ENCODE measurements at regions not wholly inside any gene's neighbourhood (a gene's known extent, or its start where the extent isn't known, plus 50 kb on each side); places are given as distances from the start of the nearest gene placed in this dataset.

- no peak for TF ChIP-seq TEAD4 (IDR thresholded peaks at IDR 0.05; ENCODE audit: borderline replicate concordance, insufficient read depth)
- TF ChIP-seq, protein P1, sequence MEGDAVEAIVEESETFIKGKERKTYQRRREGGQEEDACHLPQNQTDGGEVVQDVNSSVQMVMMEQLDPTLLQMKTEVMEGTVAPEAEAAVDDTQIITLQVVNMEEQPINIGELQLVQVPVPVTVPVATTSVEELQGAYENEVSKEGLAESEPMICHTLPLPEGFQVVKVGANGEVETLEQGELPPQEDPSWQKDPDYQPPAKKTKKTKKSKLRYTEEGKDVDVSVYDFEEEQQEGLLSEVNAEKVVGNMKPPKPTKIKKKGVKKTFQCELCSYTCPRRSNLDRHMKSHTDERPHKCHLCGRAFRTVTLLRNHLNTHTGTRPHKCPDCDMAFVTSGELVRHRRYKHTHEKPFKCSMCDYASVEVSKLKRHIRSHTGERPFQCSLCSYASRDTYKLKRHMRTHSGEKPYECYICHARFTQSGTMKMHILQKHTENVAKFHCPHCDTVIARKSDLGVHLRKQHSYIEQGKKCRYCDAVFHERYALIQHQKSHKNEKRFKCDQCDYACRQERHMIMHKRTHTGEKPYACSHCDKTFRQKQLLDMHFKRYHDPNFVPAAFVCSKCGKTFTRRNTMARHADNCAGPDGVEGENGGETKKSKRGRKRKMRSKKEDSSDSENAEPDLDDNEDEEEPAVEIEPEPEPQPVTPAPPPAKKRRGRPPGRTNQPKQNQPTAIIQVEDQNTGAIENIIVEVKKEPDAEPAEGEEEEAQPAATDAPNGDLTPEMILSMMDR (IDR thresholded peaks at IDR 0.05): no peak
- TF ChIP-seq JUND (IDR thresholded peaks at IDR 0.05): no peak
- no peak for TF ChIP-seq EP300 (IDR thresholded peaks at IDR 0.05; ENCODE audit: borderline replicate concordance in 1 of 2, low read depth in 1 of 2, low read length in 1 of 2)
- TF ChIP-seq FOSL2 (IDR thresholded peaks at IDR 0.05; ENCODE audit: borderline replicate concordance, low read depth): no peak
- no peak for TF ChIP-seq RFX5 (IDR thresholded peaks at IDR 0.05; ENCODE audit: low read length)
- TF ChIP-seq GABPA (IDR thresholded peaks at IDR 0.05; ENCODE audit: low read depth): no peak
- TF ChIP-seq REST (IDR thresholded peaks at IDR 0.05; ENCODE audit: low read depth, low read length): no peak
- no peak for TF ChIP-seq USF1 (IDR thresholded peaks at IDR 0.05; ENCODE audit: borderline replicate concordance, low read depth)
- TF ChIP-seq EZH2phosphoT487 (IDR thresholded peaks at IDR 0.05; ENCODE audit: borderline replicate concordance, low read depth): no peak
- TF ChIP-seq USF2 (IDR thresholded peaks at IDR 0.05; ENCODE audit: borderline replicate concordance, low read depth, low read length): no peak
These were observed 131.0 kb downstream of the DMRTA2 start for GRCh38 chr1:50292276-50292675.
